Hepatocyte (in vitro differentiated cells): ENCODE measurements at regions not wholly inside any gene's neighbourhood (a gene's known extent, or its start where the extent isn't known, plus 50 kb on each side); places are given as distances from the start of the nearest gene placed in this dataset.

Source experiments
- EZH2 ChIP-seq: fragments of 200-600 bp; sonication (generic); IDR thresholded peaks from 2 replicates; pipeline ENCODE4 v1.6.1; 2016; ENCODE audit warnings: antibody characterized with exemption, mild to moderate bottlenecking, borderline replicate concordance
- EZH2phosphoT487 ChIP-seq: fragments of 200-600 bp; sonication (generic); IDR thresholded peaks from one replicate; pipeline ENCODE4 v1.6.1; 2018; ENCODE audit warnings: antibody characterized with exemption, mild to moderate bottlenecking, low read depth, moderate library complexity; ENCODE audit not compliant: unreplicated experiment, severe bottlenecking
- TF ChIP-seq, protein P1 (sequence below): fragments of 200-600 bp; sonication (generic); IDR thresholded peaks from 2 replicates; pipeline ENCODE4 v1.5.1; 2016; ENCODE audit warnings: antibody characterized with exemption, mild to moderate bottlenecking; ENCODE audit not compliant: poor library complexity

DNA sequence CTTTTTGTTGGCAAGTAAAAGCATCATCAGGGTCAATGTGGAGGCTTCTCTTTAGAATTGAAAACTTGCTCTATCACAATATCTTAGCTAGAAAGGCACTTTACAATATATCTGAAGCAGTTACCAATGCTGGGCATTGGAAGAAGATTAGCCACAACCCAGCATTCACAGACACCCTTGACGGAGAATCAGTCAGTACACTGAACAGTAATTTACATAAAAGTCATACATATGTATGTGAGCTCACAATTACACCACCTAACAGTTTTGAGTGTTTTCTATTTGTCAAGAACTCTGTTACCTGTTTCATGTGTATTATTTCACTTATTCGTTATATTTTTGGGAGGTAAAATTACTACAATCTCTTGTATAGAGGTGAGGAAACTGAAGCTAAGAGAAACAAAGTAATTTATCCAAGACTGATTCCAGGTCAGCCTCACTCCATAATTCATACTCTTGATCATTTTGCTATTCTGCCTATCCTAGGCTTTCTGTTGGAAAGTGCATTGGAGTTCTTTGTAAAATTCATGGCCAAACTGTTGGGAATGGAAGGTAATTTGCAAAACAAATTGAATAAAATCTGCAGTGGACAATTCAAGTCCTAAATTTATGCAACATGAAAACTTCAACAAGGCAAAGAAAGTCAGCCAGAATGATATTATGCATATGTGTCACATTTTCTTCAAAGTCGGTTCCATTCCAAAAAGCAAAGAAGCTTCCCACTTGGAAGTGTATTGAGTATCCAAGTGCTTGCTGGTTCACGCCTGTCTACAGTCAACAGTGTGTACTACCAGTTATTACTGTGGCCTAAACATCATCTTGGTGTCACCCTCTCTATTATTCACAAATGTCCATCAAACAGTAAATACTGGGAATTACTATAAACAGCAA, 223.7 kb upstream of the SEMA6D start:
- TF ChIP-seq, protein P1, sequence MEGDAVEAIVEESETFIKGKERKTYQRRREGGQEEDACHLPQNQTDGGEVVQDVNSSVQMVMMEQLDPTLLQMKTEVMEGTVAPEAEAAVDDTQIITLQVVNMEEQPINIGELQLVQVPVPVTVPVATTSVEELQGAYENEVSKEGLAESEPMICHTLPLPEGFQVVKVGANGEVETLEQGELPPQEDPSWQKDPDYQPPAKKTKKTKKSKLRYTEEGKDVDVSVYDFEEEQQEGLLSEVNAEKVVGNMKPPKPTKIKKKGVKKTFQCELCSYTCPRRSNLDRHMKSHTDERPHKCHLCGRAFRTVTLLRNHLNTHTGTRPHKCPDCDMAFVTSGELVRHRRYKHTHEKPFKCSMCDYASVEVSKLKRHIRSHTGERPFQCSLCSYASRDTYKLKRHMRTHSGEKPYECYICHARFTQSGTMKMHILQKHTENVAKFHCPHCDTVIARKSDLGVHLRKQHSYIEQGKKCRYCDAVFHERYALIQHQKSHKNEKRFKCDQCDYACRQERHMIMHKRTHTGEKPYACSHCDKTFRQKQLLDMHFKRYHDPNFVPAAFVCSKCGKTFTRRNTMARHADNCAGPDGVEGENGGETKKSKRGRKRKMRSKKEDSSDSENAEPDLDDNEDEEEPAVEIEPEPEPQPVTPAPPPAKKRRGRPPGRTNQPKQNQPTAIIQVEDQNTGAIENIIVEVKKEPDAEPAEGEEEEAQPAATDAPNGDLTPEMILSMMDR: no peak
- no peak for TF ChIP-seq EZH2phosphoT487
- TF ChIP-seq EZH2: no peak
